ENCODE measurements at regions not wholly inside any gene's neighbourhood (a gene's known extent, or its start where the extent isn't known, plus 50 kb on each side); places are given as distances from the start of the nearest gene placed in this dataset.

GRCh38 chr6:142500250-142500786 is 198.5 kb downstream of the ADGRG6 start:
- Mint-ChIP-seq H3K4me1 (no peaks in the 10 kb centered on the region), H3K27ac (no peak overlapping the region), H3K27me3 (no peaks in the 10 kb centered on the region), H3K4me3 (no peak overlapping the region), H3K9me3 (peaks cover 17% of the 10 kb centered on the region), H3K36me3 (ENCODE audit: low read depth) (no peaks in the 10 kb centered on the region)
- ChIA-PET POLR2A (no interaction called here), CTCF (no interaction called here)
- intact Hi-C loops (cut with micrococcal nuclease), result no loop called here
- TF ChIP-seq, protein P1, sequence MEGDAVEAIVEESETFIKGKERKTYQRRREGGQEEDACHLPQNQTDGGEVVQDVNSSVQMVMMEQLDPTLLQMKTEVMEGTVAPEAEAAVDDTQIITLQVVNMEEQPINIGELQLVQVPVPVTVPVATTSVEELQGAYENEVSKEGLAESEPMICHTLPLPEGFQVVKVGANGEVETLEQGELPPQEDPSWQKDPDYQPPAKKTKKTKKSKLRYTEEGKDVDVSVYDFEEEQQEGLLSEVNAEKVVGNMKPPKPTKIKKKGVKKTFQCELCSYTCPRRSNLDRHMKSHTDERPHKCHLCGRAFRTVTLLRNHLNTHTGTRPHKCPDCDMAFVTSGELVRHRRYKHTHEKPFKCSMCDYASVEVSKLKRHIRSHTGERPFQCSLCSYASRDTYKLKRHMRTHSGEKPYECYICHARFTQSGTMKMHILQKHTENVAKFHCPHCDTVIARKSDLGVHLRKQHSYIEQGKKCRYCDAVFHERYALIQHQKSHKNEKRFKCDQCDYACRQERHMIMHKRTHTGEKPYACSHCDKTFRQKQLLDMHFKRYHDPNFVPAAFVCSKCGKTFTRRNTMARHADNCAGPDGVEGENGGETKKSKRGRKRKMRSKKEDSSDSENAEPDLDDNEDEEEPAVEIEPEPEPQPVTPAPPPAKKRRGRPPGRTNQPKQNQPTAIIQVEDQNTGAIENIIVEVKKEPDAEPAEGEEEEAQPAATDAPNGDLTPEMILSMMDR (IDR thresholded peaks at IDR 0.05), result no peak
- ATAC-seq (ENCODE audit: low read depth), result no peak
- DNase-seq, result no peak

- no peak for DNase-seq
- Mint-ChIP-seq H3K9me3 (peaks cover 20% of the 10 kb centered on the region), H3K4me3 (no peak overlapping the region), H3K36me3 (ENCODE audit: low read depth) (no peaks in the 10 kb centered on the region), H3K27ac (no peak overlapping the region), H3K4me1 (no peaks in the 10 kb centered on the region), H3K27me3 (no peaks in the 10 kb centered on the region)
- POLR2A ChIA-PET, result no interaction called here
- CTCF ChIA-PET, result no interaction called here
- TF ChIP-seq, protein P1 (IDR thresholded peaks at IDR 0.05), result no peak
- intact Hi-C loops (cut with micrococcal nuclease), result no loop called here
- no peak for ATAC-seq (ENCODE audit: low read depth)
These were observed 200.0 kb downstream of the ADGRG6 start for GRCh38 chr6:142501795-142502194.

DNA sequence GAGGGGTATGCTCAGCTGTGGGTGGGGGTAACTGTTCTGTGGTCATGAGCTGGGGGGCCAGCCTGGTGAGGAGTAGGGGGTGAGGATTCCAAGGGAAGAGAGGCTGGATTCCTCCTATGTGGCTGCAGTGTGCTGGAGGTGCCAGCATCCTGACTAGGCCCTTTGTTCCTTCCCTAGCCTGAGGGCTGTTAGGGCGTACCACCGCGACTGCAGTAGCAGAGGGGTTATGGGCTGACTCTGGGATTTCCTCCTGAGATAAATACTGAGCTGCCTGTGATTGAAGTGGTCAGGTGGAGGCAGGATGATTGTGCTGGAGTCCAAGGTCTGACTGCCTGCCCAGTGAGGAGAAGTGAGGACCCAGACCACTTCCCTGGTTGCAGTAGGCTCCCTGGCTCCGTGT is 205.3 kb downstream of the ADGRG6 start:
- DNase-seq (no peak), ATAC-seq (ENCODE audit: low read depth) (no peak)
- Mint-ChIP-seq H3K4me1 (no peaks in the 10 kb centered on the region), H3K4me3 (no peak overlapping the region), H3K27ac (no peak overlapping the region), H3K9me3 (peaks cover 19% of the 10 kb centered on the region), H3K27me3 (no peaks in the 10 kb centered on the region), H3K36me3 (ENCODE audit: low read depth) (no peaks in the 10 kb centered on the region)
- TF ChIP-seq, protein P1 (IDR thresholded peaks at IDR 0.05), result no peak
- intact Hi-C loops (cut with micrococcal nuclease), result no loop called here
- ChIA-PET POLR2A (no interaction called here), CTCF (no interaction called here)

GRCh38 chr6:142510211-142510610 is 208.4 kb downstream of the ADGRG6 start:
- H3K27ac Mint-ChIP-seq, result no peak overlapping the region
- H3K36me3 Mint-ChIP-seq (ENCODE audit: low read depth), result no peaks in the 10 kb centered on the region
- ChIA-PET CTCF (no interaction called here), POLR2A (no interaction called here)
- peaks cover 6% of the 10 kb centered on the region for H3K9me3 Mint-ChIP-seq
- DNase-seq (no peak), ATAC-seq (ENCODE audit: low read depth) (no peak)
- TF ChIP-seq, protein P1 (IDR thresholded peaks at IDR 0.05), result no peak
- intact Hi-C loops (cut with micrococcal nuclease), result no loop called here
- no peaks in the 10 kb centered on the region for H3K4me1 Mint-ChIP-seq
- H3K27me3 Mint-ChIP-seq, result peaks cover 1% of the 10 kb centered on the region
- H3K4me3 Mint-ChIP-seq, result no peak overlapping the region

DNA sequence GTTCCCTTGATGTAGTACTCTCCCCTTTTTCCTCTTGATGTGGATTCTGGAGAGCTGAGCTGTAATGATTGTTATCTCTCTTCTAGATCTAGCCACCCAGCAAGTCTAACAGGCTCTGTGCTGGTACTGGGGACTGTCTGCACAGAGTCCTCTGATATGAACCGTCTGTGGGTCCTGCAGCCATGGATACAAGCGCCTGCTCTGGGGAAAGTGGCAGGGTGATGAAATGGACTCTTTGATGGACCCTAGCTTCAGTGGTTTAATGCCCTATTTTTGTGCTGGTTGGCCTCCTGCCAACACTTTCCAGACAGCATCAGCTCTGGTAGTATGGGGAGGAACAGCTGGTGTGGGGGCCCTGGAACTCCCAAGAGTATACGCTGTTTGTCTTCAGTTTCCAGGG is 216.3 kb downstream of the ADGRG6 start:
- POLR2A ChIA-PET, result no interaction called here
- TF ChIP-seq, protein P1 (IDR thresholded peaks at IDR 0.05), result no peak
- intact Hi-C loops (cut with micrococcal nuclease), result no loop called here
- no peaks in the 10 kb centered on the region for H3K4me1 Mint-ChIP-seq
- no peaks in the 10 kb centered on the region for H3K36me3 Mint-ChIP-seq (ENCODE audit: low read depth)
- ATAC-seq (ENCODE audit: low read depth), result no peak
- CTCF ChIA-PET, result no interaction called here
- H3K27me3 Mint-ChIP-seq, result peaks cover 3% of the 10 kb centered on the region
- peaks cover 8% of the 10 kb centered on the region for H3K9me3 Mint-ChIP-seq
- no peak overlapping the region for H3K4me3 Mint-ChIP-seq
- DNase-seq, result no peak
- no peak overlapping the region for H3K27ac Mint-ChIP-seq
